GM21390 (cell line): ENCODE measurements at regions not wholly inside any gene's neighbourhood (a gene's known extent, or its start where the extent isn't known, plus 50 kb on each side); places are given as distances from the start of the nearest gene placed in this dataset.
A peak's percentile ranks its signal among the peaks of the same experiment; 100 is the strongest.

ENCODE experiments used
- ATAC-seq: cut with Tn5 transposase; IDR thresholded peaks from one replicate; pipeline ENCODE4 v1.9.1; 2021; ENCODE audit not compliant: unreplicated experiment

GRCh38 chr2:188713961-188714360 lies 260.2 kb upstream of the COL3A1 start:
- no peak for ATAC-seq

- ATAC-seq, result no peak
Observed at GRCh38 chr2:188720811-188721605, 253.2 kb upstream of the COL3A1 start.

GRCh38 chr2:188721784-188722183 lies 252.4 kb upstream of the COL3A1 start:
- no peak for ATAC-seq

GRCh38 chr2:188725746-188726360 lies 248.3 kb upstream of the COL3A1 start:
- ATAC-seq, result no peak

GRCh38 chr2:188726626-188727247 lies 247.4 kb upstream of the COL3A1 start:
- ATAC-seq, result no peak

GRCh38 chr2:188727846-188728245 lies 246.3 kb upstream of the COL3A1 start:
- ATAC-seq, result no peak

- no peak for ATAC-seq
Observed at GRCh38 chr2:188734691-188735090, 239.5 kb upstream of the COL3A1 start.

GRCh38 chr2:188746727-188747126 lies 227.4 kb upstream of the COL3A1 start:
- no peak for ATAC-seq

GRCh38 chr2:188751816-188752215 lies 222.4 kb upstream of the COL3A1 start:
- ATAC-seq, result no peak

GRCh38 chr2:188752311-188752710 lies 221.9 kb upstream of the COL3A1 start:
- no peak for ATAC-seq

GRCh38 chr2:188762151-188762550 lies 212.0 kb upstream of the COL3A1 start:
- no peak for ATAC-seq

- ATAC-seq, result peak; percentile 51
Observed at GRCh38 chr2:188765522-188766470, 208.4 kb upstream of the COL3A1 start.

- no peak for ATAC-seq
Observed at GRCh38 chr2:188766471-188766856, 207.7 kb upstream of the COL3A1 start.

GRCh38 chr2:188767176-188767575 lies 207.0 kb upstream of the COL3A1 start:
- no peak for ATAC-seq

GRCh38 chr2:188770296-188770695 lies 203.9 kb upstream of the COL3A1 start:
- ATAC-seq, result no peak

- ATAC-seq, result no peak
Observed at GRCh38 chr2:188773075-188773474, 201.1 kb upstream of the COL3A1 start.

GRCh38 chr2:188776634-188777033 lies 197.5 kb upstream of the COL3A1 start:
- ATAC-seq, result no peak

GRCh38 chr2:188784269-188784762 lies 189.9 kb upstream of the COL3A1 start:
- no peak for ATAC-seq

- no peak for ATAC-seq
Observed at GRCh38 chr2:188785061-188785460, 189.1 kb upstream of the COL3A1 start.

GRCh38 chr2:188785490-188785889 lies 188.7 kb upstream of the COL3A1 start:
- no peak for ATAC-seq

GRCh38 chr2:188786368-188786841 lies 187.8 kb upstream of the COL3A1 start:
- no peak for ATAC-seq
